Adrenal gland (tissue), 9 donors: ENCODE measurements at regions not wholly inside any gene's neighbourhood (a gene's known extent, or its start where the extent isn't known, plus 50 kb on each side); places are given as distances from the start of the nearest gene placed in this dataset.
"Not testable (repeated sequence)": the region's sequence is repeated elsewhere in the genome, so short reads cannot be mapped to it uniquely, and the experiment has no call there.

Source experiments
- DNase-seq, 7 donors: peaks; one replicate each; pipeline ENCODE4 v3.0.0-alpha.2; 2019 to 2020
- H3K27ac ChIP-seq, 5 donors: fragments of 200-600 bp; sonication (generic) in 4 of 5; 1 replicate in 3 of 5; 2 replicates in 2 of 5; pipeline versions ENCODE4 v1.5.1 to v1.8.0; 2016 to 2020; ENCODE audit warnings: mild to moderate bottlenecking in 1 of 5
- H3K27me3 ChIP-seq: fragments of 200-600 bp; 2 replicates; pipeline ENCODE4 v1.8.0; 2021
- H3K36me3 ChIP-seq, 2 donors: fragments of 200-600 bp; replicated peaks in 1 of 2; 1 replicate in 1 of 2; 2 replicates in 1 of 2; pipeline versions ENCODE4 v1.5.1 to v1.8.0; 2018 to 2022
- H3K4me1 ChIP-seq, 2 donors: fragments of 200-600 bp; replicated peaks in 1 of 2; 1 replicate in 1 of 2; 2 replicates in 1 of 2; pipeline versions ENCODE4 v1.5.1 to v1.8.0; 2018 to 2021
- H3K4me3 ChIP-seq, 4 donors: fragments of 200-600 bp; sonication (generic) in 3 of 4; one replicate each; pipeline ENCODE4 v1.5.1; 2016 to 2018
- H3K9me3 ChIP-seq, 3 donors: fragments of 200-600 bp; sonication (generic) in 1 of 3; replicated peaks in 1 of 3; 1 replicate in 2 of 3; 2 replicates in 1 of 3; pipeline versions ENCODE4 v1.5.1 to v1.8.0; 2016 to 2021
- POLR2A ChIP-seq, 2 donors: fragments of 450-650 bp; IDR thresholded peaks; one replicate each; pipeline ENCODE4 v1.6.1; 2017; ENCODE audit warnings: antibody characterized with exemption in 2 of 2, mild to moderate bottlenecking in 2 of 2, moderate library complexity in 1 of 2
- WGBS, 4 donors: extraction: QIAGEN DNeasy Blood & Tissue Kit in 2 of 4; methylation state at CpG; one replicate each; pipeline versions ENCODE4 v1.1.5 to v1.1.7; 2013 to 2017; 5-methylcytosine and 5-hydroxymethylcytosine counted together
- intact Hi-C, 2 donors: fragments of 100-400 bp; cut with DNase I; formaldehyde crosslinking; loops; one replicate each; pipeline versions ENCODE4 v1.14.1 to v1.15.0; 2022 to 2023
- TF ChIP-seq, protein P1 (sequence below), 6 experiments: fragments of 450-650 bp in 4 of 6; fragments of 200-600 bp in 2 of 6; sonication (generic) in 1 of 6; IDR thresholded peaks; 1 replicate in 5 of 6; 2 replicates in 1 of 6; pipeline versions ENCODE4 v1.5.1 to v1.8.0; 2016 to 2021; ENCODE audit warnings: antibody characterized with exemption in 6 of 6, mild to moderate bottlenecking in 2 of 6, moderate library complexity in 1 of 6
- donor health status: healthy with polysubstance abuse.
- donor health status: Bipolar disorder and iron deficiency.
- donor health status: DM: yes; HTN: yes; CAD: no.
- donor health status: DM: no; HTN: no; CAD: no.
- donor health status: DM: no; HTN: no; CAD: no.

GRCh38 chr2:52343706-52344266, 1311.9 kb upstream of the NRXN1 start:
- no peaks in the 10 kb centered on the region for H3K9me3 ChIP-seq
- intact Hi-C loops: no loop called here
- 45 to 63% (median 50%) methylated on average over 2 of the region's 2 CpGs for WGBS, 4 donors
- H3K4me3 ChIP-seq: no peak overlapping the region
- H3K27me3 ChIP-seq: no peaks in the 10 kb centered on the region
- H3K36me3 ChIP-seq: no peaks in the 10 kb centered on the region
- H3K4me1 ChIP-seq: no peaks in the 10 kb centered on the region
- H3K27ac ChIP-seq: no peak overlapping the region
- DNase-seq: no peak
- no peak for TF ChIP-seq POLR2A (IDR thresholded peaks at IDR 0.05)

GRCh38 chr2:52343010-52343409, 1311.1 kb upstream of the NRXN1 start:
- no peaks in the 10 kb centered on the region for H3K4me1 ChIP-seq
- TF ChIP-seq, protein P1, sequence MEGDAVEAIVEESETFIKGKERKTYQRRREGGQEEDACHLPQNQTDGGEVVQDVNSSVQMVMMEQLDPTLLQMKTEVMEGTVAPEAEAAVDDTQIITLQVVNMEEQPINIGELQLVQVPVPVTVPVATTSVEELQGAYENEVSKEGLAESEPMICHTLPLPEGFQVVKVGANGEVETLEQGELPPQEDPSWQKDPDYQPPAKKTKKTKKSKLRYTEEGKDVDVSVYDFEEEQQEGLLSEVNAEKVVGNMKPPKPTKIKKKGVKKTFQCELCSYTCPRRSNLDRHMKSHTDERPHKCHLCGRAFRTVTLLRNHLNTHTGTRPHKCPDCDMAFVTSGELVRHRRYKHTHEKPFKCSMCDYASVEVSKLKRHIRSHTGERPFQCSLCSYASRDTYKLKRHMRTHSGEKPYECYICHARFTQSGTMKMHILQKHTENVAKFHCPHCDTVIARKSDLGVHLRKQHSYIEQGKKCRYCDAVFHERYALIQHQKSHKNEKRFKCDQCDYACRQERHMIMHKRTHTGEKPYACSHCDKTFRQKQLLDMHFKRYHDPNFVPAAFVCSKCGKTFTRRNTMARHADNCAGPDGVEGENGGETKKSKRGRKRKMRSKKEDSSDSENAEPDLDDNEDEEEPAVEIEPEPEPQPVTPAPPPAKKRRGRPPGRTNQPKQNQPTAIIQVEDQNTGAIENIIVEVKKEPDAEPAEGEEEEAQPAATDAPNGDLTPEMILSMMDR (IDR thresholded peaks at IDR 0.05): no peak
- no peak for TF ChIP-seq POLR2A (IDR thresholded peaks at IDR 0.05)
- no peak for DNase-seq
- H3K9me3 ChIP-seq: no peaks in the 10 kb centered on the region
- intact Hi-C loops: no loop called here
- no peaks in the 10 kb centered on the region for H3K36me3 ChIP-seq
- 41 to 88% (median 68%) methylated on average over 1 of the region's 1 CpG for WGBS, 4 donors
- H3K27me3 ChIP-seq: no peaks in the 10 kb centered on the region
- H3K27ac ChIP-seq: no peak overlapping the region
- H3K4me3 ChIP-seq: no peak overlapping the region

GRCh38 chr2:52342458-52342857, 1310.5 kb upstream of the NRXN1 start:
- H3K4me3 ChIP-seq: no peak overlapping the region
- no peaks in the 10 kb centered on the region for H3K36me3 ChIP-seq
- no peaks in the 10 kb centered on the region for H3K9me3 ChIP-seq
- WGBS, 4 donors: 63 to 77% (median 73%) methylated on average over 4 of the region's 4 CpGs
- TF ChIP-seq POLR2A (IDR thresholded peaks at IDR 0.05): no peak
- TF ChIP-seq, protein P1 (IDR thresholded peaks at IDR 0.05): no peak
- no peak overlapping the region for H3K27ac ChIP-seq
- DNase-seq: no peak
- no peaks in the 10 kb centered on the region for H3K4me1 ChIP-seq
- H3K27me3 ChIP-seq: no peaks in the 10 kb centered on the region
- intact Hi-C loops: no loop called here

- no peak for TF ChIP-seq POLR2A (IDR thresholded peaks at IDR 0.05)
- H3K9me3 ChIP-seq: no peaks in the 10 kb centered on the region
- no peak overlapping the region for H3K27ac ChIP-seq
- H3K4me1 ChIP-seq: no peaks in the 10 kb centered on the region
- DNase-seq: no peak
- no peaks in the 10 kb centered on the region for H3K27me3 ChIP-seq
- intact Hi-C loops: no loop called here
- H3K36me3 ChIP-seq: no peaks in the 10 kb centered on the region
- H3K4me3 ChIP-seq: no peak overlapping the region
- WGBS, 4 donors: 55 to 65% (median 62%) methylated on average over 3 of the region's 3 CpGs
Measured at GRCh38 chr2:52341732-52342131, 1309.8 kb upstream of the NRXN1 start.

- H3K4me3 ChIP-seq: no peak overlapping the region
- no peak for DNase-seq
- no peaks in the 10 kb centered on the region for H3K36me3 ChIP-seq
- no peaks in the 10 kb centered on the region for H3K4me1 ChIP-seq
- 2 to 29% (median 16%) methylated on average over 1 of the region's 1 CpG for WGBS, 4 donors
- H3K27ac ChIP-seq: no peak overlapping the region
- H3K9me3 ChIP-seq: no peaks in the 10 kb centered on the region
- no peaks in the 10 kb centered on the region for H3K27me3 ChIP-seq
- intact Hi-C loops: no loop called here
- TF ChIP-seq, protein P1 (IDR thresholded peaks at IDR 0.05): no peak
- TF ChIP-seq POLR2A (IDR thresholded peaks at IDR 0.05): no peak
Measured at GRCh38 chr2:52340171-52340570, 1308.2 kb upstream of the NRXN1 start.

- H3K4me1 ChIP-seq, H3K9me3 ChIP-seq, H3K36me3 ChIP-seq, intact Hi-C loops, H3K4me3 ChIP-seq, H3K27ac ChIP-seq, DNase-seq, H3K27me3 ChIP-seq: not testable (repeated sequence)
- 59 to 81% (median 73%) methylated on average over 7 of the region's 7 CpGs for WGBS, 4 donors
Measured at GRCh38 chr2:52337786-52338185, 1305.9 kb upstream of the NRXN1 start.
